ENCODE measurements at regions not wholly inside any gene's neighbourhood (a gene's known extent, or its start where the extent isn't known, plus 50 kb on each side); places are given as distances from the start of the nearest gene placed in this dataset.

GRCh38 chr12:19792028-19792427, 352.7 kb downstream of the AEBP2 start:
- no peak for DNase-seq (ENCODE audit: low read depth in 2 of 2)
- TF ChIP-seq EZH2 (IDR thresholded peaks at IDR 0.05; ENCODE audit: low read length, missing control alignments) = no peak
- no peak for TF ChIP-seq CTCF (conservative IDR thresholded peaks at IDR 0.05 in 1 of 2, IDR thresholded peaks at IDR 0.05 in 1 of 2; ENCODE audit: low read depth in 1 of 2, low read length in 2 of 2)
- H3K27me3 ChIP-seq (ENCODE audit: control insufficient read depth, insufficient read depth, low read length) = no peaks in the 10 kb centered on the region

GRCh38 chr12:19794116-19794515, 354.8 kb downstream of the AEBP2 start:
- no peak overlapping the region for H2AFZ ChIP-seq (ENCODE audit: low read length)

More at GRCh38 chr12:19792028-19792427, 352.7 kb downstream of the AEBP2 start:
- H3K9ac ChIP-seq (ENCODE audit: insufficient read depth, low read length) = no peak overlapping the region
- no peak overlapping the region for H3K4me3 ChIP-seq (replicated peaks in 1 of 4; ENCODE audit: control extremely low read depth in 1 of 4, insufficient read depth in 1 of 4, low read depth in 3 of 4, low read length in 4 of 4)
- H3K79me2 ChIP-seq (ENCODE audit: control insufficient read depth, insufficient read depth, low read length) = no peaks in the 10 kb centered on the region
- no peak overlapping the region for H2AFZ ChIP-seq (ENCODE audit: low read length)
- no peaks in the 10 kb centered on the region for H3K9me3 ChIP-seq (ENCODE audit: control insufficient read depth, insufficient read depth, low read depth, low read length)
- no peak overlapping the region for H3K4me2 ChIP-seq (ENCODE audit: extremely low read depth, insufficient read depth, low read length)
- H3K27ac ChIP-seq (ENCODE audit: insufficient read depth, low read length) = no peak overlapping the region
- no peaks in the 10 kb centered on the region for H3K4me1 ChIP-seq (ENCODE audit: control insufficient read depth, extremely low read depth, insufficient read depth, low read length)
- H4K20me1 ChIP-seq (ENCODE audit: control insufficient read depth, extremely low read depth, insufficient read depth, low read length) = no peaks in the 10 kb centered on the region
- H3K36me3 ChIP-seq (ENCODE audit: control insufficient read depth, insufficient read depth, low read length) = no peaks in the 10 kb centered on the region

GRCh38 chr12:19799216-19799615, 359.9 kb downstream of the AEBP2 start:
- Histone ChIP-seq H4K20me1 (ENCODE audit: control insufficient read depth, extremely low read depth, insufficient read depth, low read length) (no peaks in the 10 kb centered on the region), H2AFZ (ENCODE audit: low read length) (no peak overlapping the region), H3K9ac (ENCODE audit: insufficient read depth, low read length) (no peak overlapping the region), H3K4me3 (replicated peaks in 1 of 4; ENCODE audit: control extremely low read depth in 1 of 4, insufficient read depth in 1 of 4, low read depth in 3 of 4, low read length in 4 of 4) (no peak overlapping the region), H3K4me1 (ENCODE audit: control insufficient read depth, extremely low read depth, insufficient read depth, low read length) (no peaks in the 10 kb centered on the region), H3K27me3 (ENCODE audit: control insufficient read depth, insufficient read depth, low read length) (no peaks in the 10 kb centered on the region), H3K4me2 (ENCODE audit: extremely low read depth, insufficient read depth, low read length) (no peak overlapping the region), H3K9me3 (ENCODE audit: control insufficient read depth, insufficient read depth, low read depth, low read length) (no peaks in the 10 kb centered on the region), H3K79me2 (ENCODE audit: control insufficient read depth, insufficient read depth, low read length) (no peaks in the 10 kb centered on the region), H3K27ac (ENCODE audit: insufficient read depth, low read length) (no peak overlapping the region), H3K36me3 (ENCODE audit: control insufficient read depth, insufficient read depth, low read length) (no peaks in the 10 kb centered on the region)
- DNase-seq (ENCODE audit: low read depth in 2 of 2) = peak in 1 of 2 donors; percentile 95
- no peak for TF ChIP-seq EZH2 (IDR thresholded peaks at IDR 0.05; ENCODE audit: low read length, missing control alignments)
- TF ChIP-seq CTCF (conservative IDR thresholded peaks at IDR 0.05 in 1 of 2, IDR thresholded peaks at IDR 0.05 in 1 of 2; ENCODE audit: low read depth in 1 of 2, low read length in 2 of 2) = no peak

More at GRCh38 chr12:19794116-19794515, 354.8 kb downstream of the AEBP2 start:
- Histone ChIP-seq H4K20me1 (ENCODE audit: control insufficient read depth, extremely low read depth, insufficient read depth, low read length) (no peaks in the 10 kb centered on the region), H3K9ac (ENCODE audit: insufficient read depth, low read length) (no peak overlapping the region), H3K4me1 (ENCODE audit: control insufficient read depth, extremely low read depth, insufficient read depth, low read length) (no peaks in the 10 kb centered on the region), H3K27me3 (ENCODE audit: control insufficient read depth, insufficient read depth, low read length) (no peaks in the 10 kb centered on the region), H3K79me2 (ENCODE audit: control insufficient read depth, insufficient read depth, low read length) (no peaks in the 10 kb centered on the region), H3K4me2 (ENCODE audit: extremely low read depth, insufficient read depth, low read length) (no peak overlapping the region), H3K36me3 (ENCODE audit: control insufficient read depth, insufficient read depth, low read length) (no peaks in the 10 kb centered on the region), H3K27ac (ENCODE audit: insufficient read depth, low read length) (no peak overlapping the region), H3K4me3 (replicated peaks in 1 of 4; ENCODE audit: control extremely low read depth in 1 of 4, insufficient read depth in 1 of 4, low read depth in 3 of 4, low read length in 4 of 4) (no peak overlapping the region), H3K9me3 (ENCODE audit: control insufficient read depth, insufficient read depth, low read depth, low read length) (no peaks in the 10 kb centered on the region)
- DNase-seq (ENCODE audit: low read depth in 2 of 2) = peak in 1 of 2 donors; percentile 81
- TF ChIP-seq CTCF (conservative IDR thresholded peaks at IDR 0.05 in 1 of 2, IDR thresholded peaks at IDR 0.05 in 1 of 2; ENCODE audit: low read depth in 1 of 2, low read length in 2 of 2) (no peak), EZH2 (IDR thresholded peaks at IDR 0.05; ENCODE audit: low read length, missing control alignments) (no peak)

Data from fibroblast of lung (primary cell).